HCT116 (cell line): ENCODE measurements at regions not wholly inside any gene's neighbourhood (a gene's known extent, or its start where the extent isn't known, plus 50 kb on each side); places are given as distances from the start of the nearest gene placed in this dataset.

ENCODE experiments used
- ATAC-seq: fragments of 200-7000 bp; cut with Tn5 transposase; 2 replicates; pipeline ENCODE4 v1.9.1; 2020; ENCODE audit warnings: mild to moderate bottlenecking, moderate library complexity
- BruUV-seq: library from RNA; stranded (reverse); fragments of 400-500 nt; replicated peaks from 2 replicates; lab custom pipeline; 2021; lab: Mats Ljungman, UMichigan
- CTCF ChIA-PET: fragments of 300-600 bp; sonication (Branson Sonifier 250); formaldehyde crosslinking; loops from one replicate; lab custom pipeline; 2021; ENCODE audit warnings: antibody characterized with exemption; lab: Charles Lee
- POLR2A ChIA-PET: fragments of 300-600, 350-600 bp; sonication (Branson Sonifier 250); formaldehyde crosslinking; loops from one replicate; lab custom pipeline; 2021; ENCODE audit warnings: antibody characterized with exemption; lab: Charles Lee
- RAD21 ChIA-PET, 2 experiments: fragments of 300-600 bp; sonication (Branson Sonifier 250); formaldehyde crosslinking; loops; one replicate each; lab custom pipeline; 2023; ENCODE audit warnings: low total read pairs in 2 of 2; ENCODE audit not compliant: uncharacterized antibody in 2 of 2, unreplicated experiment in 2 of 2, low non-redundant PET in 1 of 2; lab: Charles Lee
- DNase-seq: peaks from one replicate; pipeline ENCODE4 v3.0.0-alpha.2; 2010; ENCODE audit warnings: low read depth, low spot score
- H2AFZ ChIP-seq: fragments of 200-600 bp; shearing (Covaris generic), sonication (generic); 2 replicates; pipeline ENCODE4 v1.6.1; 2017; ENCODE audit warnings: low read depth, mixed run types, mixed read lengths, antibody characterized with exemption, low read length; ENCODE audit not compliant: poor library complexity, severe bottlenecking
- H3K27ac ChIP-seq: 2 replicates; pipeline ENCODE4 v1.5.1; 2012; ENCODE audit warnings: low read depth, low read length
- H3K27me3 ChIP-seq: fragments of 200-600 bp; sonication (generic); 2 replicates; pipeline ENCODE4 v1.6.1; 2016; ENCODE audit warnings: mixed run types, low read length, mixed read lengths; ENCODE audit not compliant: insufficient read depth
- H3K36me3 ChIP-seq, 2 experiments: fragments of 200-500 bp in 1 of 2; fragments of 200-600 bp in 1 of 2; sonication (Bioruptor generic) in 1 of 2; sonication (generic) in 1 of 2; 2 replicates each; pipeline versions ENCODE4 v1.5.1 to v1.6.1; 2014 to 2016; ENCODE audit warnings: low read length in 2 of 2, inconsistent platforms in 1 of 2, mixed read lengths in 1 of 2, mixed run types in 1 of 2; ENCODE audit not compliant: insufficient read depth in 2 of 2, control insufficient read depth in 1 of 2
- H3K4me1 ChIP-seq, 2 experiments: fragments of 200-600 bp in 1 of 2; sonication (generic) in 1 of 2; 2 replicates each; pipeline versions ENCODE4 v1.5.1 to v1.6.1; 2012 to 2017; ENCODE audit warnings: low read length in 2 of 2, inconsistent platforms in 1 of 2, mild to moderate bottlenecking in 1 of 2, mixed read lengths in 1 of 2, mixed run types in 1 of 2, moderate library complexity in 1 of 2; ENCODE audit not compliant: insufficient read depth in 2 of 2, control insufficient read depth in 1 of 2
- H3K4me2 ChIP-seq: fragments of 200-600 bp; sonication (generic); 2 replicates; pipeline ENCODE4 v1.6.1; 2017; ENCODE audit warnings: mixed run types, low read length, mixed read lengths
- H3K4me3 ChIP-seq, 2 experiments: fragments of 200-600 bp in 1 of 2; sonication (generic) in 1 of 2; replicated peaks in 1 of 2; 2 replicates each; pipeline ENCODE4 v1.5.1; 2011 to 2016; ENCODE audit warnings: low read length in 2 of 2, control low read depth in 1 of 2, low read depth in 1 of 2, mild to moderate bottlenecking in 1 of 2, mixed read lengths in 1 of 2, mixed run types in 1 of 2
- H3K79me2 ChIP-seq: fragments of 200-600 bp; sonication (generic); 2 replicates; pipeline ENCODE4 v1.6.1; 2017; ENCODE audit warnings: mild to moderate bottlenecking, mixed run types, low read length, moderate library complexity, mixed read lengths; ENCODE audit not compliant: insufficient read depth
- H3K9ac ChIP-seq: fragments of 200-600 bp; sonication (generic); 2 replicates; pipeline ENCODE4 v1.6.1; 2016; ENCODE audit warnings: low read length, mixed read lengths
- H3K9me2 ChIP-seq: fragments of 200-600 bp; sonication (generic), shearing (Covaris generic); 2 replicates; pipeline ENCODE4 v1.6.1; 2017; ENCODE audit warnings: mixed run types, mild to moderate bottlenecking, moderate library complexity; ENCODE audit not compliant: insufficient read depth
- H3K9me3 ChIP-seq, 2 experiments: fragments of 200-500 bp in 1 of 2; fragments of 200-600 bp in 1 of 2; sonication (Bioruptor generic) in 1 of 2; sonication (generic) in 1 of 2; 2 replicates each; pipeline ENCODE4 v1.6.1; 2014 to 2017; ENCODE audit warnings: low read length in 2 of 2, mixed read lengths in 2 of 2, inconsistent platforms in 1 of 2, low read depth in 1 of 2, mild to moderate bottlenecking in 1 of 2, mixed run types in 1 of 2, moderate library complexity in 1 of 2; ENCODE audit not compliant: control insufficient read depth in 1 of 2, insufficient read depth in 1 of 2
- H4K20me1 ChIP-seq: fragments of 200-600 bp; sonication (generic), shearing (Covaris generic); 2 replicates; pipeline ENCODE4 v1.6.1; 2017; ENCODE audit warnings: mixed run types, mild to moderate bottlenecking, moderate library complexity; ENCODE audit not compliant: insufficient read depth
- ELF1 ChIP-seq: IDR thresholded peaks from 2 replicates; pipeline ENCODE4 v1.6.1; 2012; ENCODE audit warnings: low read depth, borderline replicate concordance
- RAD21 ChIP-seq: IDR thresholded peaks from 2 replicates; pipeline ENCODE4 v1.6.1; 2012; ENCODE audit warnings: low read depth, mild to moderate bottlenecking
- SRF ChIP-seq: IDR thresholded peaks from 2 replicates; pipeline ENCODE4 v1.6.1; 2012; ENCODE audit warnings: low read depth
- YY1 ChIP-seq: IDR thresholded peaks from 2 replicates; pipeline ENCODE4 v1.6.1; 2011; ENCODE audit warnings: low read length, low read depth, moderate library complexity, mild to moderate bottlenecking; ENCODE audit not compliant: insufficient replicate concordance; ENCODE audit errors: extremely low read depth
- intact Hi-C: fragments of 100-400 bp; cut with micrococcal nuclease; formaldehyde crosslinking; loops from 2 replicates; pipeline ENCODE4 v1.10.0; 2022
- TF ChIP-seq, protein P1 (sequence below): IDR thresholded peaks from 2 replicates; pipeline ENCODE4 v1.6.1; 2012; ENCODE audit warnings: low read depth
- TF ChIP-seq, protein P2 (sequence below), 3 experiments: fragments of 200-600 bp in 1 of 3; sonication (generic) in 1 of 3; IDR thresholded peaks in 2 of 3; conservative IDR thresholded peaks in 1 of 3; 2 replicates each; pipeline ENCODE4 v1.5.1; 2012 to 2017; ENCODE audit warnings: low read depth in 2 of 3, low read length in 2 of 3, antibody characterized with exemption in 1 of 3, borderline replicate concordance in 1 of 3, control low read depth in 1 of 3, mild to moderate bottlenecking in 1 of 3, mixed read lengths in 1 of 3, mixed run types in 1 of 3, moderate library complexity in 1 of 3; ENCODE audit not compliant: insufficient read depth in 1 of 3

DNA sequence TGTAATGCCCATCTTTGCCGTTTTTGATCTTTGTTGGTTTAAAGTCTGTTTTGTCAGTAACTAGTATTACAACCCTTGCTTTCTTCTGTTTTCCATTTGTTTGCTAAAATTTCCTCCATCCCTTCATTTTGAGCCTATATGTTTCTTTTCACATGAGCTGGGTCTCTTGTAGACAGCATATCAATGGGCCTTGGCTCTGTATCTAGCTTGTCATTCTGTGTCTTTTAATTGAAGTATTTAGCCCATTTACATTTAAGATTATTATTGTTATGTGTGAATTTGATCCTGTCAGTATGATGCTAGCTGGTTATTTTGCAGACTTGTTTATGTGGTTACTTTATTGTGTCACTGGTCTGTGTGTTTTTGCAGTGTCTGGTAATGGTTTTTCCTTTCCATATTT lies 913.2 kb downstream of the TRHDE start:
- no TSS peak for BruUV-seq
- H3K27ac ChIP-seq: no peak overlapping the region
- ChIA-PET POLR2A (no interaction called here), RAD21 (no interaction called here), CTCF (no interaction called here)
- H3K4me2 ChIP-seq: no peak overlapping the region
- H3K9me2 ChIP-seq: no peaks in the 10 kb centered on the region
- intact Hi-C loops: no loop called here
- H3K9me3 ChIP-seq: no peaks in the 10 kb centered on the region
- no peaks in the 10 kb centered on the region for H3K4me1 ChIP-seq
- no peak overlapping the region for H3K9ac ChIP-seq
- H3K79me2 ChIP-seq: no peaks in the 10 kb centered on the region
- no peak overlapping the region for H3K4me3 ChIP-seq
- no peaks in the 10 kb centered on the region for H3K36me3 ChIP-seq
- H3K27me3 ChIP-seq: no peaks in the 10 kb centered on the region
- no peak for DNase-seq
- H4K20me1 ChIP-seq: no peaks in the 10 kb centered on the region
- no peak overlapping the region for H2AFZ ChIP-seq
- ATAC-seq: no peak
- no peak for TF ChIP-seq RAD21

DNA sequence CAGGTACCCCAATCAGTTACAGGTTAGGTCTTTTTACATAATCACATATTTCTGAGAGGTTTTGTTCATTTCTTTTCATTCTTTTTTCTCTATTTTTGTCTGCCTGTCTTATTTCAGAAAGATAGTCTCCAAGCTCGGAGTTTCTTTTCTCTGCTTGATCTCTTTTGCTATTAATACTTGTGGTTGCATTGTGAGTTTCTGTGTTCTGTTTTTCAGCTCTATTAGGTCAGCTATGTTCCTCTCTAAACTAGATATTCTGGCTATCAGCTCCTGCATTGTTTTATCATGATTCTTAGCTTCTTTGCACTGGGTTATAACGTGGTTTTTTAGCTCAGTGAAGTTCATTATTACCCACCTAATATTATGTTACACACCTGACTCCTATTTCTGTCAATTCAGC lies 914.1 kb downstream of the TRHDE start:
- RAD21 ChIA-PET: no interaction called here
- H3K9me3 ChIP-seq: no peaks in the 10 kb centered on the region
- intact Hi-C loops: no loop called here
- H3K4me3 ChIP-seq: no peak overlapping the region
- H3K36me3 ChIP-seq: no peaks in the 10 kb centered on the region
- ATAC-seq (no peak), DNase-seq (no peak)
- H3K79me2 ChIP-seq: no peaks in the 10 kb centered on the region
- H3K27me3 ChIP-seq: no peaks in the 10 kb centered on the region
- H3K4me1 ChIP-seq: no peaks in the 10 kb centered on the region
- no peaks in the 10 kb centered on the region for H4K20me1 ChIP-seq
- CTCF ChIA-PET: no interaction called here
- BruUV-seq: no TSS peak
- H3K9me2 ChIP-seq: no peaks in the 10 kb centered on the region
- H3K9ac ChIP-seq: no peak overlapping the region
- no peak overlapping the region for H2AFZ ChIP-seq
- no peak overlapping the region for H3K4me2 ChIP-seq
- H3K27ac ChIP-seq: no peak overlapping the region
- POLR2A ChIA-PET: no interaction called here
- TF ChIP-seq, protein P1, sequence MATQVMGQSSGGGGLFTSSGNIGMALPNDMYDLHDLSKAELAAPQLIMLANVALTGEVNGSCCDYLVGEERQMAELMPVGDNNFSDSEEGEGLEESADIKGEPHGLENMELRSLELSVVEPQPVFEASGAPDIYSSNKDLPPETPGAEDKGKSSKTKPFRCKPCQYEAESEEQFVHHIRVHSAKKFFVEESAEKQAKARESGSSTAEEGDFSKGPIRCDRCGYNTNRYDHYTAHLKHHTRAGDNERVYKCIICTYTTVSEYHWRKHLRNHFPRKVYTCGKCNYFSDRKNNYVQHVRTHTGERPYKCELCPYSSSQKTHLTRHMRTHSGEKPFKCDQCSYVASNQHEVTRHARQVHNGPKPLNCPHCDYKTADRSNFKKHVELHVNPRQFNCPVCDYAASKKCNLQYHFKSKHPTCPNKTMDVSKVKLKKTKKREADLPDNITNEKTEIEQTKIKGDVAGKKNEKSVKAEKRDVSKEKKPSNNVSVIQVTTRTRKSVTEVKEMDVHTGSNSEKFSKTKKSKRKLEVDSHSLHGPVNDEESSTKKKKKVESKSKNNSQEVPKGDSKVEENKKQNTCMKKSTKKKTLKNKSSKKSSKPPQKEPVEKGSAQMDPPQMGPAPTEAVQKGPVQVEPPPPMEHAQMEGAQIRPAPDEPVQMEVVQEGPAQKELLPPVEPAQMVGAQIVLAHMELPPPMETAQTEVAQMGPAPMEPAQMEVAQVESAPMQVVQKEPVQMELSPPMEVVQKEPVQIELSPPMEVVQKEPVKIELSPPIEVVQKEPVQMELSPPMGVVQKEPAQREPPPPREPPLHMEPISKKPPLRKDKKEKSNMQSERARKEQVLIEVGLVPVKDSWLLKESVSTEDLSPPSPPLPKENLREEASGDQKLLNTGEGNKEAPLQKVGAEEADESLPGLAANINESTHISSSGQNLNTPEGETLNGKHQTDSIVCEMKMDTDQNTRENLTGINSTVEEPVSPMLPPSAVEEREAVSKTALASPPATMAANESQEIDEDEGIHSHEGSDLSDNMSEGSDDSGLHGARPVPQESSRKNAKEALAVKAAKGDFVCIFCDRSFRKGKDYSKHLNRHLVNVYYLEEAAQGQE: no peak
- TF ChIP-seq YY1: no peak
- TF ChIP-seq RAD21: no peak
- TF ChIP-seq, protein P2, sequence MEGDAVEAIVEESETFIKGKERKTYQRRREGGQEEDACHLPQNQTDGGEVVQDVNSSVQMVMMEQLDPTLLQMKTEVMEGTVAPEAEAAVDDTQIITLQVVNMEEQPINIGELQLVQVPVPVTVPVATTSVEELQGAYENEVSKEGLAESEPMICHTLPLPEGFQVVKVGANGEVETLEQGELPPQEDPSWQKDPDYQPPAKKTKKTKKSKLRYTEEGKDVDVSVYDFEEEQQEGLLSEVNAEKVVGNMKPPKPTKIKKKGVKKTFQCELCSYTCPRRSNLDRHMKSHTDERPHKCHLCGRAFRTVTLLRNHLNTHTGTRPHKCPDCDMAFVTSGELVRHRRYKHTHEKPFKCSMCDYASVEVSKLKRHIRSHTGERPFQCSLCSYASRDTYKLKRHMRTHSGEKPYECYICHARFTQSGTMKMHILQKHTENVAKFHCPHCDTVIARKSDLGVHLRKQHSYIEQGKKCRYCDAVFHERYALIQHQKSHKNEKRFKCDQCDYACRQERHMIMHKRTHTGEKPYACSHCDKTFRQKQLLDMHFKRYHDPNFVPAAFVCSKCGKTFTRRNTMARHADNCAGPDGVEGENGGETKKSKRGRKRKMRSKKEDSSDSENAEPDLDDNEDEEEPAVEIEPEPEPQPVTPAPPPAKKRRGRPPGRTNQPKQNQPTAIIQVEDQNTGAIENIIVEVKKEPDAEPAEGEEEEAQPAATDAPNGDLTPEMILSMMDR (IDR thresholded peaks at IDR 0.05 in 2 of 3, conservative IDR thresholded peaks at IDR 0.05 in 1 of 3; ENCODE audit: borderline replicate concordance in 1 of 3, insufficient read depth in 1 of 3, low read depth in 2 of 3, low read length in 2 of 3): no peak
- TF ChIP-seq SRF: no peak
- TF ChIP-seq ELF1: no peak
